Tibial nerve (tissue), 4 donors: ENCODE measurements at regions not wholly inside any gene's neighbourhood (a gene's known extent, or its start where the extent isn't known, plus 50 kb on each side); places are given as distances from the start of the nearest gene placed in this dataset.

ENCODE experiments used
- CTCF ChIP-seq, 5 experiments: fragments of 200-600 bp in 3 of 5; fragments of 450-650 bp in 2 of 5; sonication (generic) in 3 of 5; IDR thresholded peaks; one replicate each; pipeline ENCODE4 v1.5.1; 2016 to 2019; ENCODE audit warnings: antibody characterized with exemption in 5 of 5, mild to moderate bottlenecking in 3 of 5, moderate library complexity in 2 of 5
- EP300 ChIP-seq, 2 donors: sonication (generic); formaldehyde crosslinking; IDR thresholded peaks; one replicate each; pipeline ENCODE4 v1.6.1; 2017; ENCODE audit warnings: antibody characterized with exemption in 2 of 2, mild to moderate bottlenecking in 1 of 2

- TF ChIP-seq CTCF (IDR thresholded peaks at IDR 0.05) (no peak), EP300 (IDR thresholded peaks at IDR 0.05) (no peak)
Measured at GRCh38 chr14:34376649-34377267, 85.3 kb downstream of the SPTSSA start.
